Brain pericyte (primary cell): ENCODE measurements at regions not wholly inside any gene's neighbourhood (a gene's known extent, or its start where the extent isn't known, plus 50 kb on each side); places are given as distances from the start of the nearest gene placed in this dataset.
A peak's percentile ranks its signal among the peaks of the same experiment; 100 is the strongest.
"Not testable (repeated sequence)": the region's sequence is repeated elsewhere in the genome, so short reads cannot be mapped to it uniquely, and the experiment has no call there.

Experiments used
- DNase-seq: peaks from one replicate; pipeline ENCODE4 v3.0.0-alpha.2; 2012; ENCODE audit warnings: low read depth, low spot score

DNA sequence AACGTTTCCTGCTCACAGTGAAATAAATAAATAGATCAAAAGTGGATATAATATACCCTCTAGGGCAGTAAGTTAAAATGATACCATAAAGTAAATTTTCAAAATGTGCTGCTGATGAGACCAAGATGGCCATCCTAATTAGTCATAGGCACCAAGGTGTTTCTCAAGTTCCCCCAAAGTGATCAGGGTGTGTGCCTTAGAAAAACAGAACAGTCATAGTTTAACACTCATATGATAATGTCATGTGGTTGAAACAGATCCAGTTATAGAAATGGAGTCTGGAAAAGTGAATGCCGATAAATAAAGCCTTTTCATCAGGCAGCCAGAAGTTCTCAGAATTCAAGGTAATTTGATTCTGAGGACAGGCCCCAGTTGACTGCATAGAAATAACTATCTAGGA is 161.5 kb upstream of the CDKN2B start:
- DNase-seq, result no peak

DNA sequence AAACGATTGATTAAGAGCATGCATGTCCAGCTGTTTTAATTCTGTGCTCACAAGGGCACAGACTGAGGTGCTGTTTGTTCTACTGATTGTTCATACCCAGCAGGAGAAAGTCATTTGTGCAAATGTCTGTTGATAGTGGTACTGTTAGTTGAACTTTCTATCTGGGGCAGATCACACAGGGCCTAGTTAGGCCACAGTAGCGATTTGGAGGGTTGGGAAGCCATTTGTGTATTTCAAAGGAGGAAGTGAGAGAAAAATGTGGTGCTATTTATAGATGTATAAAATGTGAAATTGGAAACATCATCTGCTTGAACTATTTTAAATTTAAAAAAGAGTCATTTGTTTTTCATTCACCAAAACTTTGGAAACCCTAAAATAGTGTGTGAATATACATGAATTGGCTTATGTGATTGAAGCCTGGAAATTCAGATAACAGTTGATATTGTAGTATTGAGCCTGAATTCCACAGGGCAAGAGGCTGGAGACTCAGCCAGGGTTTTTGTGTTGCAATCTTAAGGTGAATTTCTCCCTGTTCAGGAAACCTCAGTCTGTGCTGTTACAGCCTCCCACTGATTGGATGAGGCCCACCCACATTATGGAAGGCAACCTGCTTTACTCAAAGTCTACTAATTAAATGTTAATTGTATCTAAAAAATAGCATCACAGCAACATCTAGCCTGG is 162.0 kb upstream of the CDKN2B start:
- no peak for DNase-seq

DNA sequence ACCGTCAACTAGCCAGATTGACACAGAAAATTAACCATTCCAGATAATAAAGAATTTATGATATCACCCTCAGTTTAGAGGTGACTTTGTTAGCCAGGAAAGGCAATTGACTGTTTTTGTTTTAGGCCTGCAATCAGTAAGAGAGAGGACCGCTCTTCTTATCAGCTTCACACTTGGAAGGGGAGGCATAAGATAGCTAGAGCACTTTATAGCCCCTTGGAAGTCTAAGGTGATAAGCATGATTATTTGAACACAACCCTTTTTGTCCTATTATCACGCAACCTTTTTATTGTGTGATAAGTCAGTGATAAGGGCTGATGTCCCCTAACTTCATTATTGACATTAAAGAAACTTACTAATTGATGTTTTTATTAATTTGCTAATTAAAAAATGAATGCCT is 162.6 kb upstream of the CDKN2B start:
- no peak for DNase-seq

DNA sequence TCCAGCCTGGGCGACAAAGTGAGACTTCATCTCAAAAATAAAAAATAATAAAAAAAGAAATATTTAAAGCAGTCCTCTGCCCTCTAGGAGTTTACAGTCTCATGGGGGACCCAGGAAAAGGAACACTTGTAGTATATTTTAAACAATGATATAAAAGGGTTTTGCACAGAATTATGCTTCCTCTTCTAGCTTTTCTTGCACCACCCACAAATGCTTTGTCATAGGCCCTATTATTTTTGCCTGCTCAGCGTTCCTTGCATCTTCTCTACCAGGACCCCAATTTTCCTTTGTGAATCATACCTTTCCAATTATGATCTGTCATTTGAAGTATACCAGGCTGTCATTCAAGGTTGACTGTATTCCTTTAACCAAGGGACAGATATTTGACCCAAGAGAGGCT is 164.8 kb upstream of the CDKN2B start:
- DNase-seq, result no peak

DNA sequence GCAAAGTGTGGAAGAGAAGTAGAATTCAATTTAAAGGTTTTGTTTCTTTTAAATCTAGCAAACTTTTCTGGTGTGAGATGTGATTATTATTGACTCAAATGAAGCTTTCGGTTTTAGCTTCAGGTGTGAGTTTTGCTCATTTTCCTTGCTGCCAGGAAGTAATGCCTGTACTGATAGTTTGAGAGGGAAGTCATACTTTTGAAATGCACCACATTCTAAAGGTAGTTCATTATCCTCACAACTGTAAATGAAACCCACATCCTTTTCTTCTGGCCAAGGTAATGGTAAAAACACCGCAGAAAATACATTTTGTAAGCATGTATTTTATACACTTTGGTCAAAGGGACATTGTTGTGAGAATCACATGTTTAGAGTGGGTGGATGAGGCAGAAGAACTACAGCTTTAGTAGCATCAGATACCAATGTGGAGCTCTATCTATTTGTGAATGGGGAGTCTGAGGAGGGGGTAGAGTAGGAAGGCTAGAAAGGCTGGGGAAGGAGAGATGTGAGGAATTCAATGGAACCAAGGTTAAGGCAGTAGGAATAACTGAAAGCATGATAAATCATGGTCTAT is 167.0 kb upstream of the CDKN2B start:
- no peak for DNase-seq

DNA sequence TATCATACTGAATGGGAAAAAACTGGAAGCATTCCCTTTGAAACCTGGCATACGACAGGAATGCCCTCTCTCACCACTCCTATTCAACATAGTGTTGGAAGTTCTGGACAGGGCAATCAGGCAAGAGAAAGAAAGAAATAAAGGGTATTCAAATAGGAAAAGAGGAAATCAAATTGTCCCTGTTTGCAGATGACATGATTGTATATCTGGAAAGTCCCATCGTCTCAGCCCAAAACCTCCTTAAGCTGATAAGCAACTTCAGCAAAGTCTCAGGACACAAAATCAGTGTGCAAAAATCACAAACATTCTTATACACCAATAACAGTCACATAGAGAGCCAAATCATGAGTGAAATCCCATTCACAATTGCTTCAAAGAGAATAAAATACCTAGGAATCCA is 171.9 kb upstream of the CDKN2B start:
- DNase-seq, result not testable (repeated sequence)

DNA sequence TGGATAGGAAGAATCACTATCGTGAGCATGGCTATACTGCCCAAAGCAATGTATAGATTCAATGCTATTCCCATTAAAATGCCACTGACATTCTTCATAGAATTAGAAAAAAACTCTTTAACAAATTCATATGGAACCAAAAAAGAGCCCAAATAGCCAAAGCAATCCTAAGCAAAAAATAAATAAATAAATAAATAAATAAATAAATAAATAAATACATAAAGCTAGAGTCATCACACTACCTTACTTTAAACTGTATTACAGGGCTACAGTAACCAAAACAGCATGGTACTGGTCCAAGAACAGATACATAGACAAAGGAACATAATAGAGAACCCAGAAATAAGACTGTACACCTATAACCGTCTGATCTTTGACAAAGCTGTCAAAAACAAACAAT is 180.4 kb upstream of the CDKN2B start:
- DNase-seq, result no peak

DNA sequence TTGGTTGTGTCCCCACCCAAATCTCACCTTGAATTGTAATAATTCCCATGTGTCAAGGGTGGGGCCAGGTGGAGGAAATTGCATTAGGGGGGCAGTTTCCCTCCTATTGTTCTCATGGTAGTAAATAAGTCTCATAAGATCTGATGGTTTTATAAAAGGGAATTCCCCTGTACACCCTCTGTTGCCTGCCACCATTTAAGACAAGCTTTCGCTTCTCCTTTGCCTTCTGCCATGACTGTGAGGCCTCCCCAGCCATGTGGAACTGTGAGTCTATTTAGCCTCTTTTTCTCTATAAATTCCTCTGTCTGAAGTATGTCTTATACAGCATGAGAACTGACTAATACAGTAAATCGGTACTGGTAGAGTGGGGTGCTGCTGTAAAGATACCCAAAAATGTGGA is 187.9 kb upstream of the CDKN2B start:
- not testable (repeated sequence) for DNase-seq

DNA sequence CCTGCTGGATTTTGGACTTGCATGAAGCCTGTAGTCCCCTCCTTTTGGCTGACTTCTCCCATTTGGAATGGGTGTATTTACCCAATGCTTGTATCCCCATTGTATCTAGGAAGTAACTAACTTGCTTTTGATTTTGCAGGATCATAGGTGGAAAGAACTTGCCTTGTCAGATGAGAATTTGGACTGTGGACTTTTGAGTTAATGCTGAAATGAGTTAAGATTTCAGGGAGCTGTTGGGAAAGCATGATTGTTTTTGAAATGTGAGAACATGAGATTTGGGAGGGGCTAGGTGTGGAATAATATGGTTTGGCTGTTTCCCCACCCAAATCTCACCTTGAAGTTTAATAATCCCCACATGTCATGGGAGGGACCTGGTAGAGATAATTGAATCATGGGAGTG is 189.6 kb upstream of the CDKN2B start:
- no peak for DNase-seq

DNA sequence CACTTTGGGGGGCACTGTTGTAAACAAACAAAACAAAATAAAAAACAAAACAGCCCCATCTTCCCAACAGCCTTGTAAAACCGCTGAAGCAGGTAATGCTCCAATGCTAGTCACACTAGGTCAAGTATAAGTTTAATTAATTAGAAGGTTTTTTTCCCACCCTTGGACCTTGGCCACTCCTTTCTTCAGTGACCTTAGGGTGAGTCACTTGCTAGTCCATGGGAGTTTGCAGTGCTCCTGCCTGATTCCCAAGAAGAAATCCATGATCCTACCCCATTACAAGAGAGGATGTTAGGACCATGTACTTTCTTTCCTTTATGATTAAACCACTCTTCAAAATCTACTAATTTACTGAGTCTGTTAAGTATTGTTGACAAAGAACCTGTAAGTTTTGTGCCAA is 192.2 kb upstream of the CDKN2B start:
- DNase-seq, result no peak

DNA sequence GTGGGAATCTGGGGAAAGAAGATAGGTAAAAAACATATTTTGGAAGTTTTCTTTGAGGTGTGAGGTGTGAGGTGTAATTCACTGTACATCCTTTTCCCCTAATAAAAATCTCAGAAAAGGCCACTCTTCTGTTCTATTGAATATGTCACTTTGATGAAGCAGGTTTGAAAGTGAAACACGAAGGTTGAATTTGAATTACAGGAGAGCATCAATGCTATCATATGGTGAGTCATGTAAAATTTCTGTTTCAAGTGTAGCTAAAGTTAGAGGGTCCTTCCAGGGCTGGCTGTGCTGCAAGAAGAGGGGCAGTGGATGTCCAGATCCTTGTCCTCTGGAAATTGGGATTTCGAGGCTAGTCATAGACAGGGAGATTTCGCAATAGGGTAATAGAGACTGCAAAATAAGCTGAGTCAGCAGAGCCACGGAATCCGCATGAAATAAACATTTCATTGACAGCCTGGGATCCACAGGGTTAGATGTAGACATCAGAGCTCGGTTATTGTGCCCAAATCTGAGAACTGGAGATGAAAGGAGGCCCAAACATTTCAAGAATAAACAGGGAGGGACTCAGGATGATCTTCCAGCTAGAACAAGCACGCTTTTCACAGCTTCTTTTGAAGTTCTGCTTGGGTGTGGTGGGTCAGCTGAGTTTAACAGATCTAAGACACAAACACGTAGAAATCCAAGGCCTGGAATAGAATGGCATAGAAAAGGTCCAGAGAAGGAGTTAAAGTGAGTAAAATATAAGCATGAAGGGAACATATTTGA is 194.4 kb upstream of the CDKN2B start:
- DNase-seq, result no peak

DNA sequence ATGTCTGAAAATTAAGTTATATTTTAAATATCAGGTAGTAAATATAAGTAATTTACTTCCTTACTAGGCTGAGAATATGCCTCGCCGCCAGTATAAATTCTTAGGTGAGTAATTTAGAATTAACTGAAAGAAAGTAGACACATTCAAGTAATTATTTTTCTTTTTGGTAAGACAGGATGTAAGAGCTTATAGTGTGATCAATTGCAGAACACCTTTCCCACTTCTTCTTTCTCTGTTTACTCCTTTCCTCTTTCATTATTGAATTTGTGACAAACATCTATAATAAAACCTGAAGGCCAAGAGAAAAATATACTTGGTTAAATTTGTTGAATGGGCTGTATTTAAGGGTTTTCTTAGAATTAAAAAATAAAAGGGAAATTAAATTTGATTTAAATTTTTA is 195.1 kb upstream of the CDKN2B start:
- no peak for DNase-seq

DNA sequence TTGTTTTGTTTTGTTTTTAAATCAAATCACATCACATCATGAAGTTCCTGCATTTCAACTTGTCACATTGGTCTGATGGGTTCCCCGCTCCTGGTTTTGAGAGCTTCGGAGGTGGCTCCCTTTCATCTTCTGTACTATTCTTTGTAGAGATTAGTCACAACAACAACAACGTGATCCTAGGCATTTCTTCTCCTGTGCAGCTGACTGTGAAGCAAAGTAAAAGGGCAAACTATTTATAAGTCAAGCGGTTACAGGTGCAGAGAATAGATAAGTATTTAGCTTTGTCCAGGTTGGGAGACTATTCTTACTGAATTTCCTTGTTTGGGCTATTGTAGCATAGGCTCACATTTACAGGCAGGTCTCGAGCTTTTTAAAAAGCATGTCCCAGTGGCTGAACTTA is 197.7 kb upstream of the CDKN2B start:
- DNase-seq, result no peak

DNA sequence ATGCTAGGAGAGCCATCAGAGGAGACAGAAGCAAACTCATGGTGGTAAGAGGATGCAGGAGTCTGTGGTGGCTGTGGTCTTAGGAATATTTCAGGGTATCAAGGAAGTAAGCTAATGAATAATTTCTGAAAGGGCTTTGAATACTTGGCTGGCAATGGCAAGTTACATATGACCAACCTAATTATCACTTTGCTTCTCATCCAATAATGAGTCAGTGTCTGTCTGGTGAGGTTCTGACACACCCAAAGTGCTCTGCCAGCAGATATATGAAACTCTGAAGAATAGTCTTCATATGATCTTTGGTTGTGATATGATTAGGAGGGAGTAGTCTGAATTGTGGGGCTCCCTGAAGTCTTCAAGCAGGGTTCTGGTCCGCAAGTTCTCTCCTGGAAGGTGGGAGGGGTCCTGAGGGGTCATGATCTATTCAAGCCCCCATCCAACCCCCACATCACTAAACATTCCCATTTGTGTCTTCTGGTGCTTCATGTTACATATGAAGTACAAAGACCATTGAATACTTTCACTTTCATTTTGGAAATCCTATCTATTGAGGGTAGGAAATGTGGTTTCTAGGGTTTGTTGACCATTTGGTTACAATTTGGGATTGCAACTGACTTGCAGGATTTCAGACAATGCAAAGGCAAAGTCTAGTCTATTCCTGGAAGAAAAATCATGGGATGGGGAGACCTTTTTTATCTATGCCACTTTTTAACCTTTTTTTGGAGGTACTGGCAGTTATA is 199.9 kb upstream of the CDKN2B start:
- DNase-seq, result no peak

DNA sequence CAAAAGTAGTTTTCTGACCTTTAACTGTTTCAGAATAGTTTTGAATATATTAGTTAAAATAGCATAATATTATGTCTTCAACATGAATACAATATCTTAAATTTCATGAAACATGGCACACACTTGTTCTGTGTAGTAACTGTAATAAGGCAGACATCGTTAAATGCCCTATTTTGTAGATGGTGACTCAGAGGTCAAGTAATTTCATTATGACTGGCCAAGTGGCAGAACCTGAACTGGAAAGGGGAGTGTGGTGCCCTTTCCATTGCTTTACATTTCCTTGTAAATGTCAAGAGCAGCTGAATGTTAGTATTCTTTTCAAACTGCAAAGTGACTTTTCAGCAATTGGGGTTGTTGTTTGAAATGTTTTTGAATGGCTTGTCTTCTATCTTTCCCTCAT is 201.2 kb upstream of the CDKN2B start:
- no peak for DNase-seq

DNA sequence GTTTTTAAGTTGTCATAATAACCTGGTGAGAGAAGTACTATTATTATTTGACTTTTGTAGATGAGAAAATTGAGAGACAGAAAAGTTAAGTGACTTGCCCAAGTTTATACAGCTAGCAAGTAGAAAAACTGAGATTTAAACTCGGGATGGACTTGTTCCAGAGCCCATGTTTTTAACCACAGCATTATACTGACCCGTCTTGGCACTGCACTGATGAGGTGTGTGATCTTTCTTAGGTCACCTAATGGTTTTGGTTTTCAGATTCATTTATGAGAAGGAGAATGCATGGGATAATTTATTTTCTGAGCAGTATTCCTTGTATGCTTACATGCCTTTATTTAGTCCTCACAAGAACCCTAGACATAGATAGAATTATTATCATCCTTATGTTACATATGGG is 201.8 kb upstream of the CDKN2B start:
- DNase-seq, result no peak

DNA sequence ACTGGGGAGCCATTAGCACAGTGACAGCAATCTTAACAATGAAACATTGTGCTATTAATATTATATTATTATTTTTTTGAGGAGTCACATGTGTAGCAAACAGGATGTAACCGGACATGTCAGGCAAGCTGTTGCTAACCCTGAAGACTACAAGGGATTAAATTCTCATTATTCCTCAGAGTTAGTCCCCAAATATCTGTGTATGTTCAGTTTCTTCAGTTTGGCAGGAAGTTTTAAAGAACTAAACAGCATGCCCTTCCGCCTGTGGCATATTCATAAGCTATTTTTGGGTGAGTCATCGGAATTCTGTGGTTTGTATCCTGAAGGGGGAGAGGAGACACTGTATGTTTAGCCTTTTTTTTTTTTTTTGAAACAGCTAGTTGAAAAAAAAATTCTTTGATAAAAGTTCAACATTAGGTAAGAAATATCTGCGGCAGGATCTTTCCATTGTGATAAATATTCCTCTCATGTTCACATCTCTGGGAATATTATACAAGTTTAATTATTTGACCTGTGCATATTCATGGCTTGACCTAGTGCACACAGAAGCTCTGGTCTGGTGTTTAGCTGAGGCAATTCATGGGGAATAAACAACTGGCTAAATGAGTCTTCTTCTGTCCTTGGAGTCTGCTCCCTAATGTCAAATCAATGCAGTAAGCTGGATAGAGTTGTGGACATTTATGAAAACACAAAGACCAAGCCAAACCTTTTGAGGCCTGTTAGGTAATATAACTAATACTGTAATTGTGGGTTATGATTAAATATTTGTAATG is 202.7 kb upstream of the CDKN2B start:
- DNase-seq, result peak; percentile 74

DNA sequence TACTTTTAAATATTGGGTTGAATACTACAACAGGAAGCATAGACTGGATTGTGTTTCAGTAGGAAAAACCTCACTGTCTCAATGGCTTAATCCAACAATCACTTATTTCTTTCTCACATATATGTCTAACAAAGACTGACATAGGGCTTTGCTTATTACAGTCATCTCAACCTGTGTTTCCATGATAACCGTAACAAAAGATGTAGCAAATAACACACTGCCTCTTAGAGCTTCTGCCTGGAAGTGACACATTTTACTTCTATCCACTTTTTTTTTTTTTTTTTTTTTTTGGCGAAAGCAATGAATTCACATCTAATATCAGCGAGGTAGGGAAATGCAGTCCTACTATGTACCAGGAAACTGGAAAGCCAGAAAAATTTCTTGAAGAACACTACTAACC is 204.9 kb upstream of the CDKN2B start:
- no peak for DNase-seq

DNA sequence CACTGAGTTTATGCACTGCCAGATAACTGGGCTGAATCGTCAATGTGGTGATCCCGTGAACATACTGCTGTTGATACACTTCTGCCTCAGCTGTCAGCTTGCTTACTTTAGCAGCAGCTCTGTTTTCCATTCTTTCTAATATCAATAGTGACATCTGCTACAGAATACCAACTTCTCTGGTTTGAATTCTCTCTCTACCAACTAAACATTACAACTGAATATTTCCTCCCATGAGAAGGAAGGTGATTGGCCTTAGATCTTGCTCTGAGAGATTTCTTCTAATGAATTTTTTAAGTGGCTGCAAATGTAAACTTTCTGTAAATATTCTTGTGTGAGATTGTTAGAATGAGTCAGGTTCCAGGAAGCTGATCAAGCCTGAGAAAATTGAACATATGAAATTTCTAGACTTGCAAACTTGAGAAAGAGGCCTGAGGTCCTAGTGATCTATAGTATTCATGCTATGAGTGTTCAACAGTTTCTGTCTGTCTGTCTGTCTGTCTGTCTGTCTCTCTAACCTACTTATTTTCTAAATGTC is 205.5 kb upstream of the CDKN2B start:
- DNase-seq, result peak; percentile 63

DNA sequence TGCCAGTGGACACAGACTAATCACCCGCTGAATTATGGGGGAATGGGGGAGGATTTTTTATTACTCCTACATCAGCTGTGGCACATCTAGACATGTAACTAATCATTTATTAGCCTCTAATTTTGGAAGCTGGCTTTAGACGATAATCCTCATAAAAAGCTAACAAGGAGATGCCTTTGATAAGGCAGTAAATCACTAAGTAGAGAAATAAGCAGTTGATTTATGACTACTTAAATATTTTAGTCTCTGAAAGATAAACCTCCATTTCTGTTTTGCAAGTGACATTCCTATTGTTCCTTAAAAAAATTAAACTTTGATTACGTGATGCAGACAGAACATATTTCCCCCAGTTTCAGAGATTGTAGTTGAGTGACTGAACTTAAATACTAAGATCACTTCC is 206.4 kb upstream of the CDKN2B start:
- DNase-seq, result no peak

DNA sequence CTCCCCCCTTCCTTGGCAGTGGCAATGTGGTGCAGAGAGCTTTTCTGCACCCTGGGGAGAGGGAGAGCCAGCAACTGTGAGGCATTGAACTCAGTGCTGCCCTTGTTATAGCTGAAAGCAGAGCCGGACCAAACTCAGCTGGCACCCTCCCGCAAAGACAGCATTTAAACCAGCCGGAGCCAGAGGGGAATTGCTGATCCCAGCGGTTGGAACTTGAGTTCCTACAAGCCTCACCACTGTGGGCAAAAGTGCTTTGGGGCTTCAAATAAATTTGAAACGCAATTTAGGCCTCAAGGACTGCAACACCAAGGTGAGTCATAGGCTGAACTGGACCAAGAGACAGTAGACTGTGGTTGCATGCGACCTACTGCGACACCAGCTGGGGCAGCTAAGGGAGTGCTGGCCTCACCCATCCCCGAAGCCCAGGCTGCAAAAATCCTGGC is 207.6 kb upstream of the CDKN2B start:
- peak; percentile 39 for DNase-seq
